NCI-H1105 (cell line): ENCODE measurements at regions not wholly inside any gene's neighbourhood (a gene's known extent, or its start where the extent isn't known, plus 50 kb on each side); places are given as distances from the start of the nearest gene placed in this dataset.

Experiments used
- DNase-seq: peaks from one replicate; lab custom pipeline; 2025; lab: John Stamatoyannopoulos, UW

GRCh38 chr4:14783011-14783877 is 219.0 kb upstream of the CPEB2 start:
- no peak for DNase-seq

- DNase-seq, result no peak
Measured at GRCh38 chr4:14787221-14787620, 215.1 kb upstream of the CPEB2 start.

- no peak for DNase-seq
Measured at GRCh38 chr4:14787894-14788293, 214.4 kb upstream of the CPEB2 start.

GRCh38 chr4:14790494-14790893 is 211.8 kb upstream of the CPEB2 start:
- no peak for DNase-seq

GRCh38 chr4:14792702-14793227 is 209.5 kb upstream of the CPEB2 start:
- DNase-seq, result no peak

- DNase-seq, result no peak
Measured at GRCh38 chr4:14800977-14801376, 201.3 kb upstream of the CPEB2 start.

GRCh38 chr4:14802596-14802995 is 199.7 kb upstream of the CPEB2 start:
- DNase-seq, result no peak

GRCh38 chr4:14807856-14808255 is 194.4 kb upstream of the CPEB2 start:
- no peak for DNase-seq

GRCh38 chr4:14809203-14809602 is 193.1 kb upstream of the CPEB2 start:
- no peak for DNase-seq

GRCh38 chr4:14810121-14810520 is 192.2 kb upstream of the CPEB2 start:
- no peak for DNase-seq

- no peak for DNase-seq
Measured at GRCh38 chr4:14810568-14810967, 191.7 kb upstream of the CPEB2 start.

- DNase-seq, result no peak
Measured at GRCh38 chr4:14812101-14812500, 190.2 kb upstream of the CPEB2 start.

- DNase-seq, result no peak
Measured at GRCh38 chr4:14816623-14817261, 185.5 kb upstream of the CPEB2 start.

GRCh38 chr4:14824189-14824588 is 178.1 kb upstream of the CPEB2 start:
- no peak for DNase-seq

- no peak for DNase-seq
Measured at GRCh38 chr4:14827111-14827510, 175.2 kb upstream of the CPEB2 start.

GRCh38 chr4:14829795-14830194 is 172.5 kb upstream of the CPEB2 start:
- DNase-seq, result no peak

- DNase-seq, result no peak
Measured at GRCh38 chr4:14831416-14831815, 170.9 kb upstream of the CPEB2 start.

- DNase-seq, result no peak
Measured at GRCh38 chr4:14833053-14833452, 169.2 kb upstream of the CPEB2 start.

- no peak for DNase-seq
Measured at GRCh38 chr4:14834382-14834781, 167.9 kb upstream of the CPEB2 start.

GRCh38 chr4:14835288-14835687 is 167.0 kb upstream of the CPEB2 start:
- no peak for DNase-seq

GRCh38 chr4:14835708-14836425 is 166.4 kb upstream of the CPEB2 start:
- no peak for DNase-seq

GRCh38 chr4:14837860-14838259 is 164.4 kb upstream of the CPEB2 start:
- no peak for DNase-seq
